HG03097 (cell line): ENCODE measurements at regions not wholly inside any gene's neighbourhood (a gene's known extent, or its start where the extent isn't known, plus 50 kb on each side); places are given as distances from the start of the nearest gene placed in this dataset.

Experiments
- ATAC-seq: cut with Tn5 transposase; IDR thresholded peaks from one replicate; pipeline ENCODE4 v1.9.1; 2021; ENCODE audit not compliant: unreplicated experiment, low FRiP score

GRCh38 chr2:234137400-234138014 is 87.0 kb downstream of the SPP2 start:
- no peak for ATAC-seq

- no peak for ATAC-seq
Observed at GRCh38 chr2:234136461-234136860, 86.0 kb downstream of the SPP2 start.

- no peak for ATAC-seq
Observed at GRCh38 chr2:234135750-234136221, 85.3 kb downstream of the SPP2 start.

- no peak for ATAC-seq
Observed at GRCh38 chr2:234134496-234134895, 84.0 kb downstream of the SPP2 start.

- ATAC-seq: no peak
Observed at GRCh38 chr2:234133004-234133403, 82.5 kb downstream of the SPP2 start.

GRCh38 chr2:234130777-234131181 is 80.3 kb downstream of the SPP2 start:
- ATAC-seq: no peak

- no peak for ATAC-seq
Observed at GRCh38 chr2:234128606-234129005, 78.1 kb downstream of the SPP2 start.
